GM23338 (cell line): ENCODE measurements at regions not wholly inside any gene's neighbourhood (a gene's known extent, or its start where the extent isn't known, plus 50 kb on each side); places are given as distances from the start of the nearest gene placed in this dataset.

Source experiments
- ATAC-seq: fragments of 200-7000 bp; cut with Tn5 transposase; 3 replicates; pipeline ENCODE4 v1.9.1; 2020
- DNase-seq: peaks from one replicate; pipeline ENCODE4 v3.0.0-alpha.2; 2015; ENCODE audit warnings: low spot score
- H2AFZ ChIP-seq: fragments of 200-600 bp; sonication (generic); 2 replicates; pipeline ENCODE4 v1.8.0; 2016; ENCODE audit warnings: antibody characterized with exemption, mild to moderate bottlenecking, moderate library complexity
- H3F3A ChIP-seq: fragments of 200-600 bp; sonication (generic); replicated peaks from 2 replicates; pipeline ENCODE4 v1.8.0; 2017; ENCODE audit warnings: antibody characterized with exemption, mixed run types, low read depth
- H3K27ac ChIP-seq: fragments of 200-600 bp; sonication (generic); 2 replicates; pipeline ENCODE4 v1.6.1; 2016; ENCODE audit warnings: low read depth
- H3K27me3 ChIP-seq: fragments of 200-600 bp; sonication (generic); 2 replicates; pipeline ENCODE4 v1.8.0; 2016; ENCODE audit warnings: mild to moderate bottlenecking, mixed run types, moderate library complexity; ENCODE audit not compliant: insufficient read depth
- H3K36me3 ChIP-seq: fragments of 200-600 bp; sonication (generic); 2 replicates; pipeline ENCODE4 v1.8.0; 2016; ENCODE audit warnings: mild to moderate bottlenecking; ENCODE audit not compliant: insufficient read depth
- H3K4me1 ChIP-seq: fragments of 200-600 bp; sonication (generic); 2 replicates; pipeline ENCODE4 v1.8.0; 2016; ENCODE audit warnings: mild to moderate bottlenecking, moderate library complexity; ENCODE audit not compliant: insufficient read depth
- H3K4me2 ChIP-seq: fragments of 200-600 bp; sonication (generic); 2 replicates; pipeline ENCODE4 v1.7.1; 2017; ENCODE audit warnings: mixed run types
- H3K4me3 ChIP-seq: fragments of 200-600 bp; sonication (generic); 2 replicates; pipeline ENCODE4 v1.6.1; 2016; ENCODE audit warnings: mixed run types
- H3K79me2 ChIP-seq: fragments of 200-600 bp; sonication (generic); replicated peaks from 2 replicates; pipeline ENCODE4 v1.8.0; 2017; ENCODE audit warnings: mild to moderate bottlenecking; ENCODE audit not compliant: insufficient read depth
- H3K9me2 ChIP-seq: fragments of 200-600 bp; sonication (generic); 2 replicates; pipeline ENCODE4 v1.8.0; 2017; ENCODE audit not compliant: insufficient read depth
- H4K20me1 ChIP-seq: fragments of 200-600 bp; sonication (generic); replicated peaks from 2 replicates; pipeline ENCODE4 v1.8.0; 2017; ENCODE audit warnings: mild to moderate bottlenecking; ENCODE audit not compliant: insufficient read depth
- H3K27ac Mint-ChIP-seq: 2 replicates; pipeline ENCODE4 v1.8.0; 2020; ENCODE audit warnings: inconsistent platforms, mild to moderate bottlenecking, moderate library complexity, mixed read lengths
- H3K27me3 Mint-ChIP-seq: 3 replicates; pipeline ENCODE4 v1.8.0; 2022; ENCODE audit warnings: low read depth, mild to moderate bottlenecking, moderate library complexity, mixed read lengths, inconsistent platforms; ENCODE audit not compliant: insufficient read depth, poor library complexity
- H3K36me3 Mint-ChIP-seq: 3 replicates; pipeline ENCODE4 v1.8.0; 2021; ENCODE audit warnings: low read depth, mild to moderate bottlenecking, inconsistent platforms, moderate library complexity, mixed read lengths
- H3K4me1 Mint-ChIP-seq: 3 replicates; pipeline ENCODE4 v1.8.0; 2020; ENCODE audit warnings: mild to moderate bottlenecking, inconsistent platforms, mixed read lengths
- H3K4me3 Mint-ChIP-seq: 3 replicates; pipeline ENCODE4 v1.8.0; 2021; ENCODE audit warnings: moderate library complexity, mild to moderate bottlenecking, inconsistent platforms, mixed read lengths
- H3K9me3 Mint-ChIP-seq: 3 replicates; pipeline ENCODE4 v1.8.0; 2020; ENCODE audit warnings: moderate library complexity, mild to moderate bottlenecking, inconsistent platforms, mixed read lengths
- CREB1 ChIP-seq: fragments of 250-450 bp; sonication (Bioruptor Pico); IDR thresholded peaks from 2 replicates; pipeline ENCODE4 v1.5.0; 2020; ENCODE audit warnings: low read depth, mild to moderate bottlenecking, moderate library complexity
- ETS1 ChIP-seq: IDR thresholded peaks from 2 replicates; pipeline ENCODE4 v1.6.1; 2016; ENCODE audit warnings: antibody characterized with exemption
- EZH2phosphoT487 ChIP-seq: fragments of 200-600 bp; sonication (generic); IDR thresholded peaks from one replicate; pipeline ENCODE4 v1.8.1; 2018; ENCODE audit warnings: antibody characterized with exemption; ENCODE audit not compliant: unreplicated experiment
- JUNB ChIP-seq: IDR thresholded peaks from one replicate; pipeline ENCODE4 v1.6.1; 2016; ENCODE audit warnings: antibody characterized with exemption; ENCODE audit not compliant: unreplicated experiment
- NANOG ChIP-seq: IDR thresholded peaks from 2 replicates; pipeline ENCODE4 v1.6.1; 2016; ENCODE audit warnings: antibody characterized with exemption, borderline replicate concordance
- REST ChIP-seq: IDR thresholded peaks from one replicate; pipeline ENCODE4 v1.6.1; 2018; ENCODE audit warnings: antibody characterized with exemption; ENCODE audit not compliant: unreplicated experiment
- STAT1 ChIP-seq: IDR thresholded peaks from one replicate; pipeline ENCODE4 v1.6.1; 2016; ENCODE audit warnings: antibody characterized with exemption; ENCODE audit not compliant: unreplicated experiment
- ZNF114 ChIP-seq: fragments of 250-450 bp; sonication (Bioruptor Pico); IDR thresholded peaks from 2 replicates; pipeline ENCODE4 v1.5.0; 2020; ENCODE audit warnings: mild to moderate bottlenecking, moderate library complexity
- ZNF462 ChIP-seq: fragments of 250-450 bp; sonication (Bioruptor Pico); IDR thresholded peaks from 2 replicates; pipeline ENCODE4 v1.5.0; 2020; ENCODE audit warnings: mild to moderate bottlenecking, moderate library complexity

- TF ChIP-seq REST (no peak), JUNB (no peak), ZNF114 (no peak), STAT1 (no peak), NANOG (no peak)
Observed at GRCh38 chrX:97931586-97931985, 1047.9 kb downstream of the RPA4 start (continued).

- no peak overlapping the region for H3K4me3 ChIP-seq
- no peaks in the 10 kb centered on the region for H3K79me2 ChIP-seq
- Mint-ChIP-seq H3K9me3 (no peaks in the 10 kb centered on the region), H3K36me3 (no peaks in the 10 kb centered on the region), H3K27me3 (peaks cover 2% of the 10 kb centered on the region), H3K27ac (no peak overlapping the region), H3K4me1 (peaks cover 18% of the 10 kb centered on the region), H3K4me3 (no peak overlapping the region)
- no peaks in the 10 kb centered on the region for H3F3A ChIP-seq
- H3K36me3 ChIP-seq: no peaks in the 10 kb centered on the region
- H4K20me1 ChIP-seq: no peaks in the 10 kb centered on the region
- no peak for DNase-seq
- H3K27ac ChIP-seq: no peak overlapping the region
- H2AFZ ChIP-seq: no peak overlapping the region; the same call in 1 of the 2 replicates
- H3K9me2 ChIP-seq: no peaks in the 10 kb centered on the region
- H3K4me1 ChIP-seq: peaks cover 19% of the 10 kb centered on the region; the same call in 1 of the 2 replicates
- H3K27me3 ChIP-seq: no peaks in the 10 kb centered on the region
- TF ChIP-seq STAT1 (no peak), NANOG (no peak), CREB1 (CRISPR knock-in tag) (no peak), JUNB (no peak), EZH2phosphoT487 (no peak), ZNF462 (CRISPR knock-in tag) (no peak), ETS1 (no peak), ZNF114 (no peak)
- ATAC-seq: no peak
- H3K4me2 ChIP-seq: no peak overlapping the region
Observed at GRCh38 chrX:97936296-97936695, 1052.6 kb downstream of the RPA4 start.
